OCI-LY1 (cell line): ENCODE measurements at regions not wholly inside any gene's neighbourhood (a gene's known extent, or its start where the extent isn't known, plus 50 kb on each side); places are given as distances from the start of the nearest gene placed in this dataset.

ENCODE experiments used
- H2AFZ ChIP-seq: fragments of 200-600 bp; sonication (generic), shearing (Covaris generic); 2 replicates; pipeline ENCODE4 v1.6.0; 2014; ENCODE audit warnings: antibody characterized with exemption, mild to moderate bottlenecking, low read length
- H3F3A ChIP-seq: fragments of 200-600 bp; sonication (generic), shearing (Covaris generic); 2 replicates; pipeline ENCODE4 v1.6.0; 2014; ENCODE audit warnings: mild to moderate bottlenecking, antibody characterized with exemption, low read length, moderate library complexity; ENCODE audit not compliant: insufficient read depth
- H3K27ac ChIP-seq: fragments of 200-600 bp; sonication (generic); 2 replicates; pipeline ENCODE4 v1.5.1; 2014; ENCODE audit warnings: low read length, mixed run types, mild to moderate bottlenecking, low read depth; ENCODE audit not compliant: poor library complexity, severe bottlenecking
- H3K27me3 ChIP-seq: fragments of 200-600 bp; sonication (generic); 2 replicates; pipeline ENCODE4 v1.6.0; 2014; ENCODE audit warnings: antibody characterized with exemption, mild to moderate bottlenecking, low read length, moderate library complexity; ENCODE audit not compliant: insufficient read depth
- H3K36me3 ChIP-seq: fragments of 200-600 bp; sonication (generic); 2 replicates; pipeline ENCODE4 v1.6.1; 2014; ENCODE audit warnings: mild to moderate bottlenecking, antibody characterized with exemption, low read length, moderate library complexity, mixed read lengths; ENCODE audit not compliant: insufficient read depth
- H3K4me1 ChIP-seq: fragments of 200-600 bp; sonication (generic); 2 replicates; pipeline ENCODE4 v1.5.1; 2014; ENCODE audit warnings: mild to moderate bottlenecking, low read length, moderate library complexity; ENCODE audit not compliant: insufficient read depth, severe bottlenecking
- H3K4me2 ChIP-seq: fragments of 200-600 bp; sonication (generic), shearing (Covaris generic); 2 replicates; pipeline ENCODE4 v1.6.1; 2014; ENCODE audit warnings: low read length
- H3K4me3 ChIP-seq: fragments of 200-600 bp; sonication (generic); 2 replicates; pipeline ENCODE4 v1.5.1; 2014; ENCODE audit warnings: low read length, low read depth, mild to moderate bottlenecking, mixed read lengths; ENCODE audit not compliant: poor library complexity, severe bottlenecking
- H3K79me2 ChIP-seq: fragments of 200-600 bp; shearing (Covaris generic); 2 replicates; pipeline ENCODE4 v1.6.1; 2016; ENCODE audit warnings: mixed run types, low read length, mixed read lengths; ENCODE audit not compliant: insufficient read depth
- H3K9ac ChIP-seq: fragments of 200-600 bp; sonication (generic), shearing (Covaris generic); 2 replicates; pipeline ENCODE4 v1.6.1; 2014; ENCODE audit warnings: mild to moderate bottlenecking, low read length, mixed read lengths
- H3K9me2 ChIP-seq: fragments of 200-600 bp; sonication (generic), shearing (Covaris generic); 2 replicates; pipeline ENCODE4 v1.6.1; 2014; ENCODE audit warnings: low read depth, mild to moderate bottlenecking, low read length, mixed read lengths
- H3K9me3 ChIP-seq: fragments of 200-600 bp; shearing (Covaris generic); 2 replicates; pipeline ENCODE4 v1.6.1; 2014; ENCODE audit warnings: low read length, mixed read lengths
- H4K20me1 ChIP-seq: fragments of 200-600 bp; sonication (generic), shearing (Covaris generic); 2 replicates; pipeline ENCODE4 v1.6.0; 2016; ENCODE audit warnings: mild to moderate bottlenecking, low read length; ENCODE audit not compliant: insufficient read depth
- EZH2 ChIP-seq: fragments of 200-600 bp; sonication (generic), shearing (Covaris generic); IDR thresholded peaks from 2 replicates; pipeline ENCODE4 v1.8.0; 2017; ENCODE audit warnings: borderline replicate concordance, mixed run types, mild to moderate bottlenecking, antibody characterized with exemption, low read length, moderate library complexity, mixed read lengths
- TF ChIP-seq, protein P1 (sequence below): fragments of 200-600 bp; sonication (generic), shearing (Covaris generic); IDR thresholded peaks from 2 replicates; pipeline ENCODE4 v1.5.1; 2017; ENCODE audit warnings: mild to moderate bottlenecking, antibody characterized with exemption, low read length, moderate library complexity, mixed read lengths

DNA sequence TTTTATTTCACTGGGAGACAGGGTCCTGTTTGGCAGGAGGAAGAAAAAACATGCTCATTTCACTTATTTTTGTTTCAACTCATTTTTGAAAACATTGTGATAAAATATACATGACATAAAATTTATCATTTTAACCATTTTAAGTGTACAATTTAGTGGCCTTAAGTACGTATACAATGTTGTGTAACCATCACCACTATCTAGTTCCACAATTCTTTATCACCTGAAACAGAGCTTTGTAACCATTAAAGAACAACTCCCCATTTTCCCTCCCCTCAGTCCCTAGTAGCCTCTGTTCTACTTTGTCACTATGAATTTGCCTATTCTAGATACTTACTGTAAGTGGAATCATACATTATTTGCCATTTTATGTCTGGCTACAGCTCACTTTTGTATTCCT is 143.8 kb downstream of the GPAT3 start:
- H3F3A ChIP-seq, result no peaks in the 10 kb centered on the region
- H3K9me2 ChIP-seq, result no peaks in the 10 kb centered on the region
- no peak overlapping the region for H2AFZ ChIP-seq
- no peak for TF ChIP-seq EZH2
- TF ChIP-seq, protein P1, sequence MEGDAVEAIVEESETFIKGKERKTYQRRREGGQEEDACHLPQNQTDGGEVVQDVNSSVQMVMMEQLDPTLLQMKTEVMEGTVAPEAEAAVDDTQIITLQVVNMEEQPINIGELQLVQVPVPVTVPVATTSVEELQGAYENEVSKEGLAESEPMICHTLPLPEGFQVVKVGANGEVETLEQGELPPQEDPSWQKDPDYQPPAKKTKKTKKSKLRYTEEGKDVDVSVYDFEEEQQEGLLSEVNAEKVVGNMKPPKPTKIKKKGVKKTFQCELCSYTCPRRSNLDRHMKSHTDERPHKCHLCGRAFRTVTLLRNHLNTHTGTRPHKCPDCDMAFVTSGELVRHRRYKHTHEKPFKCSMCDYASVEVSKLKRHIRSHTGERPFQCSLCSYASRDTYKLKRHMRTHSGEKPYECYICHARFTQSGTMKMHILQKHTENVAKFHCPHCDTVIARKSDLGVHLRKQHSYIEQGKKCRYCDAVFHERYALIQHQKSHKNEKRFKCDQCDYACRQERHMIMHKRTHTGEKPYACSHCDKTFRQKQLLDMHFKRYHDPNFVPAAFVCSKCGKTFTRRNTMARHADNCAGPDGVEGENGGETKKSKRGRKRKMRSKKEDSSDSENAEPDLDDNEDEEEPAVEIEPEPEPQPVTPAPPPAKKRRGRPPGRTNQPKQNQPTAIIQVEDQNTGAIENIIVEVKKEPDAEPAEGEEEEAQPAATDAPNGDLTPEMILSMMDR, result no peak
- no peak overlapping the region for H3K9ac ChIP-seq
- no peak overlapping the region for H3K27ac ChIP-seq
- no peaks in the 10 kb centered on the region for H3K36me3 ChIP-seq
- H3K79me2 ChIP-seq, result no peaks in the 10 kb centered on the region
- H3K4me3 ChIP-seq, result no peak overlapping the region
- H3K27me3 ChIP-seq, result no peaks in the 10 kb centered on the region
- H3K4me1 ChIP-seq, result no peaks in the 10 kb centered on the region
- H3K9me3 ChIP-seq, result no peaks in the 10 kb centered on the region
- no peaks in the 10 kb centered on the region for H4K20me1 ChIP-seq
- no peak overlapping the region for H3K4me2 ChIP-seq

DNA sequence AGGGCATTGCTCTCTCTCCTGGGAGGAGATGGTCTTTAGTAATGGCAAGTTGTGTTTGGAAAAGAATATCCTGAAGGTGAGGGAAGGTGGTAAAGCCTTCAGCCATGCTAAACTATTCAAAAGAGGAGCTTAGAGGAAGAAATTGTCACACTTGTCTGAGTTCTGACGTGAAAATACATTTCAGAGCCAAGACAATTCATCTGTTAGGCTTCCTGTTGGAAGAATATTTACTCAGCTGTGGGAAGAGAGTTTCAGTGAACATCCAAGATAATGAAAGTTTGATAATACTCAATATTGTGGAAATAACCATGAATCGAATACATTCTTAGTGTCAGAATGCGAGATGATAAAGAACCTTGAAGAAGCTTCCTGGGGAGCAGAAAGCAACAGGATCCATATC is 143.3 kb downstream of the GPAT3 start:
- Histone ChIP-seq H3K9me3 (no peaks in the 10 kb centered on the region), H3K79me2 (no peaks in the 10 kb centered on the region), H3K9ac (no peak overlapping the region), H3K9me2 (no peaks in the 10 kb centered on the region), H3K27ac (no peak overlapping the region), H3K36me3 (no peaks in the 10 kb centered on the region), H3F3A (no peaks in the 10 kb centered on the region), H3K4me3 (no peak overlapping the region), H3K27me3 (no peaks in the 10 kb centered on the region), H2AFZ (no peak overlapping the region), H3K4me1 (no peaks in the 10 kb centered on the region), H4K20me1 (no peaks in the 10 kb centered on the region), H3K4me2 (no peak overlapping the region)
- no peak for TF ChIP-seq EZH2
- TF ChIP-seq, protein P1, result no peak

DNA sequence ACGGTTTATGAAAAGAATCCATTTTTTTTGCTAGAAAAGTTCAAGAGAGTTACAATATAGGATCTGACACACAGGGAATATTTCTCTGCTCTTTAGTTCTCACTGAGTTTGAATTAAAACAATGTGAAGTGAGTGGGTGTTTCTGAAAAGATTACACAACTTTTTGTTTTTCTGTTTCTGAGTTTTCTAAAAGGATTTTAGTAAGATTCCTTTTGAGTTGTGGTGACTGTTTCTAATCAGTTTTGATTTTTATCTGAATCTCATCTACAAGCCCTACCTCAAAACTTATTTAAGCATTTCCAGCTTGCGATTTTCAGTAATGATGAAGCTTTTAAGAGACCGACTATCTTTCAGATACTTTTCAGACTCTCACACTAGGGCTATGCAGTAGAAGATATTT is 141.7 kb downstream of the GPAT3 start:
- no peak overlapping the region for H3K4me2 ChIP-seq
- no peak overlapping the region for H3K4me3 ChIP-seq
- H4K20me1 ChIP-seq, result no peaks in the 10 kb centered on the region
- no peaks in the 10 kb centered on the region for H3K9me2 ChIP-seq
- H3F3A ChIP-seq, result no peaks in the 10 kb centered on the region
- no peaks in the 10 kb centered on the region for H3K27me3 ChIP-seq
- no peaks in the 10 kb centered on the region for H3K9me3 ChIP-seq
- H3K27ac ChIP-seq, result no peak overlapping the region
- H3K79me2 ChIP-seq, result no peaks in the 10 kb centered on the region
- H3K36me3 ChIP-seq, result no peaks in the 10 kb centered on the region
- no peaks in the 10 kb centered on the region for H3K4me1 ChIP-seq
- H3K9ac ChIP-seq, result no peak overlapping the region
- H2AFZ ChIP-seq, result no peak overlapping the region
- TF ChIP-seq EZH2, result no peak
- TF ChIP-seq, protein P1, result no peak
